Endothelial cell of umbilical vein (primary cell): ENCODE measurements at regions not wholly inside any gene's neighbourhood (a gene's known extent, or its start where the extent isn't known, plus 50 kb on each side); places are given as distances from the start of the nearest gene placed in this dataset.

Source experiments
- EZH2 ChIP-seq: IDR thresholded peaks from 2 replicates; pipeline ENCODE4 v1.6.1; 2012; ENCODE audit warnings: borderline replicate concordance, low read depth, mild to moderate bottlenecking, moderate library complexity, low read length, inconsistent platforms; ENCODE audit not compliant: severe bottlenecking
- MYC ChIP-seq: IDR thresholded peaks from one replicate; pipeline ENCODE4 v1.6.1; 2011; ENCODE audit warnings: mild to moderate bottlenecking, low read depth, low read length
- POLR2A ChIP-seq: IDR thresholded peaks from 2 replicates; pipeline ENCODE4 v1.6.1; 2012; ENCODE audit warnings: low read depth, mild to moderate bottlenecking, control low read depth, low read length
- POLR2AphosphoS5 ChIP-seq: IDR thresholded peaks from 2 replicates; pipeline ENCODE4 v1.6.1; 2012; ENCODE audit warnings: low read depth, mild to moderate bottlenecking, control low read depth, low read length, moderate library complexity; ENCODE audit not compliant: insufficient read depth
- TF ChIP-seq, protein P1 (sequence below), 2 donors: IDR thresholded peaks; 1 replicate in 1 of 2; 2 replicates in 1 of 2; pipeline ENCODE4 v1.5.1; 2011; ENCODE audit warnings: low read length in 2 of 2, mild to moderate bottlenecking in 2 of 2, moderate library complexity in 2 of 2, control low read depth in 1 of 2, inconsistent platforms in 1 of 2, low read depth in 1 of 2; ENCODE audit not compliant: insufficient read depth in 1 of 2; ENCODE audit errors: extremely low read depth in 1 of 2
- TF ChIP-seq, protein P2 (sequence below): IDR thresholded peaks from 2 replicates; pipeline ENCODE4 v1.6.1; 2011; ENCODE audit not compliant: insufficient read depth, insufficient read length

DNA sequence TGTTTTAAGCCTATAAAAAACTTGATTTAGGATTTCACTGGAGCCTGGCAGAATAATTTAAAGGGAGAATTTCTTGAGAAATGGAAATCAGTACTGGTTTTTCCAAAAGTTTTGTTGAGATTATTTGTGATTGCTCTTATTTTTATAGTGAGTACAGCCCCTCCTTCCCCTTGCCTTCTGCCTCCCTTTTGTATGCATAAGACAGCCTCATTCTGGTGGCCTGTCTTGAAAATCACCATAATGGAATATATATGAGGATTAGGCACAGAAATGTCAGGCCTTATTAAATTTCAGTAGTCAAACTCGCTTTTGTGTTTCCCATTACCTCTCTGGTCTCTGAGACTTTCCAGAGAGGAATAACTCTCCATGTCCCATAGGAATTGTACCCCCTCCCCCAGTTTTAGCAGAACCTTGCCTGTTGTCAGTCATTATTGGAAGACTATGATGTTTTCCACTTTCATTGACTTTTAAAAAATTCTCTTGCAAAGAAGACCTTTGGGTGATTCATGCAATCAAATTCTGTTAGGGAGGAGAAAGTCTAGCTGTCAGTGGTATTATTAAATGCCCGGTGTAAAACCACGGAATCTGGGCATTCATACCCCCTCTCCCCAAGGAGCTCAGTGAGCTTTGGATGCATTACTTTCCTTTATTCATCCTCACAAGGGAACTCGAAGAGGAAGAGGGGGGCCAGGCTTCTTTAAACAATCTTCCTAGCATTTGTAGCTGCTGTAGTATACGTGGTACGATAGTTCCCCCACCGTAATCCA lies 171.6 kb upstream of the TSC22D2 start:
- TF ChIP-seq POLR2A (no peak), POLR2AphosphoS5 (no peak), EZH2 (no peak), MYC (no peak)
- TF ChIP-seq, protein P1, sequence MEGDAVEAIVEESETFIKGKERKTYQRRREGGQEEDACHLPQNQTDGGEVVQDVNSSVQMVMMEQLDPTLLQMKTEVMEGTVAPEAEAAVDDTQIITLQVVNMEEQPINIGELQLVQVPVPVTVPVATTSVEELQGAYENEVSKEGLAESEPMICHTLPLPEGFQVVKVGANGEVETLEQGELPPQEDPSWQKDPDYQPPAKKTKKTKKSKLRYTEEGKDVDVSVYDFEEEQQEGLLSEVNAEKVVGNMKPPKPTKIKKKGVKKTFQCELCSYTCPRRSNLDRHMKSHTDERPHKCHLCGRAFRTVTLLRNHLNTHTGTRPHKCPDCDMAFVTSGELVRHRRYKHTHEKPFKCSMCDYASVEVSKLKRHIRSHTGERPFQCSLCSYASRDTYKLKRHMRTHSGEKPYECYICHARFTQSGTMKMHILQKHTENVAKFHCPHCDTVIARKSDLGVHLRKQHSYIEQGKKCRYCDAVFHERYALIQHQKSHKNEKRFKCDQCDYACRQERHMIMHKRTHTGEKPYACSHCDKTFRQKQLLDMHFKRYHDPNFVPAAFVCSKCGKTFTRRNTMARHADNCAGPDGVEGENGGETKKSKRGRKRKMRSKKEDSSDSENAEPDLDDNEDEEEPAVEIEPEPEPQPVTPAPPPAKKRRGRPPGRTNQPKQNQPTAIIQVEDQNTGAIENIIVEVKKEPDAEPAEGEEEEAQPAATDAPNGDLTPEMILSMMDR (IDR thresholded peaks at IDR 0.05; ENCODE audit: extremely low read depth in 1 of 2, insufficient read depth in 1 of 2, low read depth in 1 of 2, low read length in 2 of 2): no peak
- TF ChIP-seq, protein P2, sequence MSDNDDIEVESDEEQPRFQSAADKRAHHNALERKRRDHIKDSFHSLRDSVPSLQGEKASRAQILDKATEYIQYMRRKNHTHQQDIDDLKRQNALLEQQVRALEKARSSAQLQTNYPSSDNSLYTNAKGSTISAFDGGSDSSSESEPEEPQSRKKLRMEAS: no peak
